GM19023 (cell line): ENCODE measurements at regions not wholly inside any gene's neighbourhood (a gene's known extent, or its start where the extent isn't known, plus 50 kb on each side); places are given as distances from the start of the nearest gene placed in this dataset.
"Not testable (repeated sequence)": the region's sequence is repeated elsewhere in the genome, so short reads cannot be mapped to it uniquely, and the experiment has no call there.

ENCODE experiments used
- ATAC-seq: cut with Tn5 transposase; IDR thresholded peaks from one replicate; pipeline ENCODE4 v1.9.1; 2021; ENCODE audit warnings: mild to moderate bottlenecking, moderate library complexity; ENCODE audit not compliant: unreplicated experiment

DNA sequence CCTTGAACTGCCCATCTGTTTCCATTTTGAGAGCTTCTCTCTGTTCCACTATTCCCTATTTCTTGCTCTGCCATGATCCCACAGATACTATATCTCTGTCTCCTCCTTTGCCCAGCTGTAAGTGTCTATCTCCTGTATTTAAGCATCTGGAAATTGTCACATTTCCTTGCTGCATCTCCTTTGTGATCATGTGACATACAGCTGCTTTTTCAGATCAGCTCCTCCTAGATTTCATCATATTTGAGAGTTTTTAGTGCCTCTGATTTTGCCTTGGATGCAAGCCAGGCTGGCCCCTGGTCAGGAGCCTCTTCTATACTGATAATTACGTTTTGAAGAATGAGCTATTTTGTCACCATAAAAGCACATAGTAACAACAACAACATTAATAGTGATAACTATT lies 131.7 kb upstream of the TNP1 start:
- no peak for ATAC-seq

DNA sequence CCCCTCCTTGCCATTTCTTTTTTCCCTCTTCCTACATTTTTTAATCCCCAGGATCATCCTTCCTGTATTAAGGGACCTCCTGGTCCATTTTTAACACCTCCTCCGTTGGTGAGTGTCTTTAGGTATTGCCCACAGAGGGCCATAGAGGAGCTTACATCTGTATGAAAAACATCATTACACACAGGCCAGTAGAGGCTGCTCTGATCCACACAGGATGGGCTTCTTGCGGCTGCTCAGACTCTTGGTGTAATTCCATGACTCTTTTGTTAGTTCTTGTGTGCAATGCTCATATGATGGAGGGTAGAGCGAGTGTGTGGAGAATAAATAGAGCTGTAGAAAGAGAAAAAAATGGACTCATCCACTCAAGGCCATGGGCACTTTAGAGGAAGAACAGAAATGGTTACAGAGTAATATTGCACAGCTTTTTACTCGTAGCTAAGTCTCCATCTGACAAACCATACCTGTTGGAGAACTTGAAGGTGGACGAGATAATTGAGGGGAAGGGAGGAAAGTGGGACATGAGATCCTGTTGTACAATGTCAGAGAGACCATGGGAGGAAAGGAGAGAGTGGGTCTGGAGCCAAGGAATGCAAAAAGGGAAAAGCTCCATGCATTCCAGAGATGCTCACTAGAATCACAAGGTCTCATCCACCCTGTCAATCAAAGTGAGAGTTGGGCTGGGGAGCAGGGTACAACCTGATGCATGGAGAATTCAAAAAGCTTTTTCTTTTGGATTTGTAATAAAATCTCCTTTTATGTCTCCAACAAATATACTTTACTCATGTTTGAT lies 129.7 kb upstream of the TNP1 start:
- no peak for ATAC-seq

DNA sequence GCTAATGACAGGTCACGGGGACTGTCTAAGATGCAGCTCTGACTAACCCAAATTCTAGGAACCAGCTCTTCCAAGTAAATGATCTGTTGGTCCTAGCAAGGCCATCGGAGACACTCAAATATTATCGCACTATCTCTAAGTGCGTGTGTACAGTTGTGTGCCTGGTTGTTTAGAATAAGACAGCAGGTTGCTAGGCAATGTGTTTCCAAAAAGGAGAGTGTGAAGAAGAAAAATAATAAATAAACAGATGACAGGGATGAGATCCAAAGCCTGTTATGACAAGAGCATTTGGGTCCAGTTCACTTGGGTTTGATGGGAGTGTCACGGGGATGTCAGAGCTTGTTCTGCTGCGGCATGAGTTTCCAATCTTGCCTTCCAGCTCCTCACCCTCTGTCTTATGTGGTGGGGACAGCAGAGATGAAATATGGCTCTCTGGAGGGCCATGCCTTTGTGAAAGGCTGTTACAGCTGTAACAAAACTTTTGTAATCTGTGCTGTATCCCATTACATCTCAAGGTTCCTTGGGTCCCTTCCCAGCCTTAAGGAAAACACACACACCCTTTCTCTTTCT lies 127.5 kb upstream of the TNP1 start:
- ATAC-seq, result no peak

DNA sequence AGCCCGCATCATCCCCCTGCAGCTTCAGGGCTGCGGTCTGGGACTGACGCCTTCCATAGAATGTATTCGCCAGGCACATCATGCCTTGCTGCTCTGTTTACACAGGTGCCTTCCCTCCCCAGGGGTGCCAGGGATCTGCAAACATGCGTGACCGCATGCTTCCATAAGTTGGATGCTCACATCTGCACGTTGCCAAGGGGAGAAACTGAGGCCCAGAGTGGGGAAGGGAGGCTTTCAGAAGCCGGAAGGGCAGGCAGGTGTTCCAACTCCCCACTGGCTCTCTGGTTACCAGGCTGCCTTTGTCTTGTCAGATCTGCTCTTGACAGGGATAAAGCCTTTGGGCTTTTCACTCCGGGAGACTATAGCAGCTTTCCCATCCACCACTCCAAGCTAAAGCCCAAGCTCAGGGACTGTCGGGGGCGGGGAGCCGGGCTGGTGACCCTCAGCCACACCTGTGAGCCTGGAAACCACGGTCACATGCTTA lies 125.8 kb upstream of the TNP1 start:
- ATAC-seq, result no peak

DNA sequence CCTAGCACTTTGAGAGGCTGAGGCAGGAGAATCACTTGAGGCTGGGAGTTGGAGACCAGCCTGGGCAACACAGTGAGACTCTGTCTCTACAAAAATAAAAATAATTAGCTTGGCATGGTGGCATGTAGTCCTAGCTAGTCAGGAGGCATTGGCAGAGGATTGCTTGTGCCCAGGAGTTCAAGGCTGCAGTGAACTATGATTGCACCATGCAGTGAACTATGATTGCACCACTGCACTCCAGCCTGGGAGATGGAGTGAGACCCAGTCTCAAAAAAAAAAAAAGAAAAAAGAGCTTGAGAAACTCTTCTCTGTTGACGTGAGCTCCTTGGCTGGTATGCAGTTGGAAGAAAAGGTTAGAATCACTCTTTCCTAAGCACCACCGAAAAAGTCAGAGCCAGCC lies 125.1 kb upstream of the TNP1 start:
- ATAC-seq, result no peak

DNA sequence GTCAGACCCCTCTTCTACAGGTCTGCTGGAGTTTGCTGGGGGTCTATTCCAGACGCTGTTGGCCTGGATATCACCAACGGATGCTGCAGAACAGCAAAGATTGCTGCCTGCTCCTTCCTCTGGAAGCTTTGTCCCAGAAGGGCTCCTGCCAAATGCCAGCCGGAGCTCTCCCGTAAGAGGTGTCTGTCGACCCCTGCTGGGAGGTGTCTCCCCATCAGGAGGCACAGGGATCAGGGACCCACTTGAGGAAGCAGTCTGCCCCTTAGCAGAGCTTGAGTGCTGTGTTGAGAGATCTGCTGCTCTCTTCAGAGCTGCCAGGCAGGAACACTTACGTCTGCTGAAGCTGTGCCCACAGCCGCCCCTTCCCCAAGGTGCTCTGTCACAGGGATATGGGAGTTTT lies 122.1 kb upstream of the TNP1 start:
- ATAC-seq, result not testable (repeated sequence)

DNA sequence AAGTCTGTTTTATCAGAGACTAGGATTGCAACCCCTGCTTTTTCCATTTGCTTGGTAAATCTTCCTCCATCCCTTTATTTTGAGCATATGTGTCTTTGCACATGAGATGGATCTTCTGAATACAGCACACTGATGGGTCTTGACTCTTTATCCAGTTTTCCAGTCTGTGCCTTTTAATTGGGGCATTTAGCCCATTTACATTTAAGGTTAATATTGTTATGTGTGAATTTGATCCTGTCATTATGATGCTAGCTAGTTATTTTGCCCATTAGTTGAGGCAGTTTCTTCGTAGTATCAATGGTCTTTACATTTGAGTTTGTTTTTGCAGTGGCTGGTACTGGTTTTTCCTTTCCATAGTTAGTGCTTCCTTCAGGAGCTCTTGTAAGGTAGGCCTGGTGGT lies 120.6 kb upstream of the TNP1 start:
- ATAC-seq, result not testable (repeated sequence)

DNA sequence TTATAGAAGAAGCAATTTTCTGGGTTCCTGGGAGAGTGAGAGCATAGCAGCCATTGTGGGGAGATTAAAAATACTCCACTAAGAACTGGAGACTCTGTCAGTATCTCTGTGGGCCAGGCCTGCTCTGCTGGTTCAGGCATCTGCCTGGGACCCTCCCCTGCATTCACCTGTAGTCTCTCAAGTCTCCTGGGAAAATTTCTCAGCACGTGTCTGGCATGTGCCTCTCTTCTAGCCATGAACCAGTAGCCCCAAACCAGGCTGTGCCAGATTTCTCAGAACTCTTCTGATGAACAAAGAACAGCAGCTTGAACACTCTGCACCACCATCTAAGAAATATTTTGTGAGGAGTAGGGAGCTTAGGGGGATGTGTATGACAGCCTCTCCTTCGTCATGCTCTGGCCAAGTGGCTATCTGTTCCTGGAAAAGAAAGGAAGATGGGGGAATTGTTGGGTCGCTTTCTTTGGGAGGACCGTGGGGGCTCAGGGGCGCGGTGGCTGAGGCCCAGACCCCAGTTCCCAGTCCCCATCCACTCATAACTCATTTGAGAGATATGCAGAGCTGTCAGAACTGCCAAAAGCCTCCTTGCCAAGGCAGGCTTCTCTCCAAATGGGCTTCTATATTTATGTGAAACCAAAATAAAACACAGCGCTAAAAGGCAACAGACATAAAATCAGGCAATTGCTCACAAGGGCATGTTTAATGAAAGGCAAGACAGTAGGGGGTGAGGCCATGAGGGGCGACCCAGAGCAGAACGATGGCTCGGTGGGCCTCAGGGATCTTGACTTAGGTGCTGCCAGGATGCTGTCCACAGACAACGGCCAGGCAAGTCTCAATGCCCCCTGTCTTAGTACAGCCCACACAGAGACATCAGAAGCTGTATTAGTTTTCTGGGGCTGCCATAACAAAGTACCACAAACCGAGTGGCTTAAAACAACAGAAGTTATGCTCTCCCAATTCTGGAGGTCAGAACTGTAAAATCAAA lies 114.7 kb upstream of the TNP1 start:
- no peak for ATAC-seq

DNA sequence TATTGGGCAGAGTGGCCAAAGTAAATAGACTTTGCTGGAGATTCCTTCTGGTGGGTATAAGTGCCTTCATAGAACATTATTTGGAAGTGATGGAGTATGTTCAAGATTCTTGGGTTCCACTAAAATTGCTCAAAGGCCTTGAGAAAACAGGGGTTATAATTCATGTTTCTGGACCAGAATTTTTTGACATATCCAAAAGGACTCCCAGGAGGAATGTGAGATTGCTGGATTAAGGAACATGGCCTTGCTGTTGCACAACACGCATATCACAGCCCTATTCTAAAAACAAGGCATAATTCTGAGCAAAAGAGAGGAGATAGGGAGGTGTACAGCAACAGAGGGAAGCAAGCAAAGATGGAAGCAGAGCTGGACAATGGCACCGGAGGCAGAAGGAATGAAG lies 111.7 kb upstream of the TNP1 start:
- ATAC-seq, result no peak

DNA sequence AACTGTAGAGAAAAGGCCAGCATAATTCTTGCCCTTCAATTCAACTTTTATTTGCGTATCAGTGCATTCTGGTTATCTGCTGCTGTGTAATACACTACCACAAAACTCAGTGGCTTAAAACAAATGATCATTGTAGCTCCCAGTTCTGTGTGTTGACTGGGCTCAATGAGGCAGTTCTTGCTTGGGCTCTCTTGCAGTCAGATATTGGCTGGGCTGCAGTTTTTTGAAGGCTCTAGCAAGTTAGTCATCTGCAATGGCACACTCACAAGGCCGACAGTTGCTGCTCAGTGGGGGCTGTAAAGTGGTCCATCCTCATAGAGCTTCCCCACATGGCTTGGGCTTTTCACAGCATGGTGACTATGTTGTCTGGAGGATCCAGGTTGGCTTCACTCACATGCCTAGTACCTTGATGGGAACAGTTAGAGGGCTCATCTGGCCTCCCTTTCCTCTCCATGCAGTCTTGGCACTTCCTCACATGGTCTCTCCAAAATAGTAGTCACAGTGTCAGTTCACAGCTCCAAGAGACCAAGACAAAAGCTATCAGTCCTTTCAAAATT lies 110.6 kb upstream of the TNP1 start:
- no peak for ATAC-seq

DNA sequence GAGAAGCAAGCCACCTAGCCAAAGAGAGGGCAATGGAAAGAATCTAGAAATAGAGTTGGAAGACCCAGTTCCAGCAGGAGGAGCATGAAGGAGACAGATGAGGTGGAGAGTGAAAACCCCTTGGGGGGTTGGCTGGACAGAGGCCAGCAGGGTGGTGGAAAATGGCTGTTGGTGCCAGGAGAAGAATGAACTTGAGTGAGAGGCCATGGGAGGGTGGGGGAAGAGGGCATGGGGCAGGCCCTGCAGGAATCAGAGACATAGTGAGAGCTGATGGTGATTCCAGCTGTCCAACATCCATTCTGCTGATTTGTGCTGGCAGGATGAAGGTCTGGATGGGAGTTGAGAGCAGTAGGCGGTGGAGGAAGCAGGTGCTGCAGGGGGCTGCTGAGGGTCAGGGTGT lies 108.0 kb upstream of the TNP1 start:
- ATAC-seq, result no peak

DNA sequence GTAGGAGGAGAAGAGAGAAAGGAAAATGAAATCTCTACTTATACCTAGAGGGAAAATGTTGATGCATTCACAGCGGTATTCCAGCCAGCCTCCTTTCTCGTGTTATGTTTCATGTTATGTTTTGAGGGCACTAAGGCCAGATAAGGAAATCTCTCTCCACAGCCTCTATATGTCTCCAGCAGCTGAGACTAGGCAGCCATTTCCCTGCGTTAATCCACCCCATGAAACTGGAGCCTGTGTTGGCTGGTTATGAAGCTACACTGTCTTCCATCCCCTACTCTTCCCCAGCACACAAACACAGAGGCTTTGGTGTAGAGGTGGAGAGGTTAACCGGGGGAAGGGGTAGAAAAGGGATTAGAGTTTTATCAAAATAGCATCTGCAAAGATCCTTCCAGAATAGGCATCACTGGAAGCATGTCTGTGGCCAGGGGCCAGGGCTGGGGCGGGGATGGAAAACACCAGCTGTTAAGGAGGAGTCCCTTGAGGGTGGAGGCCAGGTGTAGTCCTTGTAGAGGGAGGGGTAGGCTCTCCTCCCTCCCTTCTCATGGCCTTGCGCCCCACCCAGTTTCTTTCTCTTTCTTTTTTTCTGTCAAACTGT lies 100.9 kb upstream of the TNP1 start:
- no peak for ATAC-seq

DNA sequence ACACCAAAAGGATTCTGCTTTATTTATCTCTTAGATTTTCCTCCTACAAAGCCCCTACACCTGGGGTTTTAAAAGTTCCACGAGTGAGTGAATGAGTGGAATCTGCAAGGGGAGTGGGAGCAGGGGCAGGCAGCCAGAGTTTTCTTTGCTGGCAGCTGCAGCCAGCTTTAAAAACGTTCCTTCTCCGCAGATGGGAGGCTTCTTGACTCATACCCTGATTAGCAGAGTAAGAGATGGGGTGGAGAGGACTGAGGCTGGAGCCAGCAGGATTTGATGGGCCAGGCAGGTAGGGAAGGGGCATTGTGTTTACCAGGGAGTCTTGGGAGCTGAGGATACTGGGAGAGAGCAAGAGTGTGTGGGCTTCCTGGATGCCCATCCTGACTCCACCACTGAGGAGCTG lies 99.6 kb upstream of the TNP1 start:
- ATAC-seq, result no peak

DNA sequence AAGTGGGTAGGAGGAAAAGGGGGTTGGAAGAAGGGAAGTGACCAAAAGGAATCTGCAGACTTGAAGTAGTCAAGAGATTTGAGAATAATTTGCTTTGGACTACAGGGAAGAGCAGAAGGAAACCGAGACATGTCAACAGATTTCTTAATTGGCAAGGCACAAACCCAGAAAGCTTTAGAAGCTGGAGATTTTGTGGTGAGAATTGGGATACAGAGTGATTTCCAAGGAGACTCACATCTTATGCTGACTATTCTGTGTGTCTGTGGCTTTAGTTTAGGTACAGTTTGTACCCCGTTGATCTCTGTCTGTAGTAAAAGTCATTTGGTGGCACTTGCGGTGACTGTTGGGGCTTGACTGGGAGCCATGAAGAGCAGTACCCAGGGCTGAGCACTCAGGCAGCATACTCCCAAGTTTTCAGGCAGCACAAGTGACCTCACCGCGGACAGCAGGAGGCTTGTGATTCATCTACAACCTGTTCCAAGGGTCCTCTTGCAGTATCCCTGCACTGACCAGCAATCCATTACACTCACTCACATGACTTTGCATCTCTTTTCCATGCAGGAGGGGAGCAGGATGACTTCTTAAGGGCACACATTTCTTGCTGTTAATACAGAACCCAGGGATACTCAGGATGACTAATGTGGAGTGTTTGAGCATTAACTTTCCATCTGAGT lies 97.1 kb upstream of the TNP1 start:
- no peak for ATAC-seq

DNA sequence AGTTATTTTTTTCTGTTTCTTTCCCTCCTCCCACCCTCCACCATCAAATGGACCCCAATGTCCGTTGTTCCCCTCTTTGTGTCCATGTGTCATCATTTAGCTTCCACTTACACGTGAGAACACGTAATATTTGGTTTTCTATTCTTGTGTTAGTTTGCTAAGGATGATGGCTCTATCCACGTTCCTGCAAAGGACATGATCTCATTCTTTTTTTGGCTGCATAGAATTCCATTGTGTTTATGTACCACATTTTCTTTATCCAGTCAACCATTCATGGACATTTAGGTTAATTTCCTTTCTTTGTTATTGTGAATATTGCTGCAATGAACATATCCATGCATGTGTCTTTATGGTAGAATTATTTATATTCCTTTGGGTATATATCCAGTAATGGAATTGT lies 91.3 kb upstream of the TNP1 start:
- no peak for ATAC-seq

DNA sequence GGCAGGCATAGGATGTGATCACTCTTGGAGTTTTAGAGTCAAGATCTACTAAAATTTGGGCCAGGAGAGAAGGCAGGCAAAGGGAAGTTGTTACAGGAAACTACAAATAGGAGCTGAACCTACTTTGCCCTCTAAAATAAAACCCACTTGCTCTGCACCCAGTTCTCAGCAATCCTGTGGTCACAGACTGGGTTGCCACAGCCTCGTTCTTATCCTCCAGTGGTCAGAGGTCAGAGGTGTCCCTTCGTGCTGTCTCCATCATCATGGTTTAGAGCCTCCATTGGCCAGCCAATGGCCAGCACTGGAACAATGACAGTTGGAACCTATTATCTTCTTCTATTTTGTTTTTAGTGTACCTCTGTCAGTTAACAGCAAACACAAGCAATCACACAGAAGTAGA lies 90.7 kb upstream of the TNP1 start:
- no peak for ATAC-seq

DNA sequence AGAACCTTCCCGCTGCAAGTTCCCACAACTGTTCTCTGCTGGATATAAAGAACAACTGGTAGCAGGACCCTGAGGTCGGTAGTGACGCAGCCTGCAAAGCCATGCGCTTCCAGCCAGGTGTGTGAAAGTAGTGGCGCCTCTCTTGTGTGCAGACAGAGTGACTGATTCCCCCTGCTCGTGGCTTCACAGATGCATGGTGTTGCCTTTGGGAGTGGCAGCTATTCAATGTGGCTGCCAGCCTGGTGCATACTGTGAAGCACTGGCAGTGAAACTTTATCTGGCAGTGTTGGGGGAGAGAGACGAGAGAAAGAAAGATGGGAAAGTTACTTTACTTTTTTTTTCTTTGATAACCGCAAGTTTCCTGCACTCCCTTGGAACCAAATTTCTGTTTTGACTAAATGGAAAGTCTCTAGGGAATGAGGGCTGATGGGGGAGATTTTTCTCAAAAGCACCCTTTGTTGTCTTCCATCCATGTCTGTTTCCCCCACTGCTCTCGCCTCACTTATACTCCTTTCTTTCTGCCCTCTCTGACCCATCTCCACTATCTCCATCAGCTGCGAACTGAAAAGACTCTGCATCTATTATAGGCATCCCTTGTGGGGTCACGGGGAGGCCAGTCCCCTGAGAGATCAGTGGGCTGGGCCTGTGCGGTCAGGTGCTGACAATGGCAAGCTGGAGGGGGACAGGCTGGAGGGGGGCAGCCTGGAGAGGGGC lies 90.0 kb upstream of the TNP1 start:
- peak; percentile 48 for ATAC-seq

DNA sequence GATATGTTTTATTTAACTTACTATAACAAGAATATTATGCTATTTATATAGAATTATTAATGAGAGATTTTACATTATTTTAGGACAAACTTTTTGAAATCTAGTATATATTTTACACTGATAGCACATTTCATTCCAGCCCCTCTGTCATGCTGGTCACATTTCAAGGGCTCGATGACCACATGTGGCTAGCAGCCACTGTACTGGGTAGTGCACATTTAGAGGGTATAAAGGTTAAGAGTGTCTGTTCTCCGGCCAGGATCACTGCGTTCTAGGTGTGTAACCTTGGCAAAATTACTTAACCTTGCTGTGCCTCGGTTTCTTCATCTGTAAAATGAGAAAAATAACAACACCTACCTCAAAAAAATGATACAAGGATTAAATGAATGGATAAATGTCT lies 87.2 kb upstream of the TNP1 start:
- no peak for ATAC-seq

DNA sequence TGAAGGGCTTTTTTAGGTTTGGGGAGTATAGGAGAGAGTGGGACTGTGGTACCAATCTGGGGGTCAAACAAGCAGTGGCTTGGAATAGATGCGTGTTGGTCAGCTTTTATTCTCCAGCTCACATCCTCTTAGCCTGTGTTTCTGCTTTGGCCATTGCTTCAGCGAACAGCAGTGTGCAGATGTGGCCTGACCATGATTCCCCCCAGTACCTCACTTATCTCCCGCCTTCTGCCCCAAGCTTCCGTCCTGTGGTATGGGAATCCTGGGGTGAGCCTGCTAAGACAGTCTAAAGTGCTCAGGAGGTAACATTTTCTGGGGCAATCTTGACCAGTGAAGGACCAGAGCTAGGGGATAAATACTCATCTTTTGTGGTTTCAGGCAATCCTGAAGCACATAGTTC lies 84.9 kb upstream of the TNP1 start:
- no peak for ATAC-seq

DNA sequence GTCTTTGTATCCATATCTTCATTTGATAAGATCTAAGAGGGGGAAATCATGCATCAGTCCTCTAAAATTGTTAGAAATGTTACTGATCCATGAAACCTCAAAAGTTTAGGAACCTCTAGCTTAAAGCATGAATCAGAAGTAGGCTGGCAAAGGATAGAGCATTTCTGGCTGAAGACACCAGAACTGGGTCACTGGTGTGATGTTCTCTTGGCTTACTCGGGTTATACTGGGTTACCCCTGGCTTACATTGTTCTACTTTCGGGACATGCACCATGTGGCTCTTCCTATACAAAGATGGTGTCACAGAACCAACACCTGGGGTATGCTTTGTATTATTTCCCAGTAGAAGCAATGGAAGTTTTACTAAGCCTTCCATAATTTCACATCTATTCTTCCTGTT lies 83.2 kb upstream of the TNP1 start:
- ATAC-seq, result no peak
